Hepatocyte (in vitro differentiated cells): ENCODE measurements at regions not wholly inside any gene's neighbourhood (a gene's known extent, or its start where the extent isn't known, plus 50 kb on each side); places are given as distances from the start of the nearest gene placed in this dataset.
A peak's percentile ranks its signal among the peaks of the same experiment; 100 is the strongest.

Source experiments
- DNase-seq: peaks from one replicate; pipeline ENCODE4 v3.0.0-alpha.2; 2016; ENCODE audit warnings: low spot score
- H2AFZ ChIP-seq: fragments of 200-600 bp; sonication (generic); 2 replicates; pipeline ENCODE4 v1.6.0; 2016; ENCODE audit warnings: antibody characterized with exemption, mild to moderate bottlenecking
- H3K27ac ChIP-seq: fragments of 200-600 bp; sonication (generic); 2 replicates; pipeline ENCODE4 v1.5.1; 2016; ENCODE audit warnings: mild to moderate bottlenecking
- H3K27me3 ChIP-seq: fragments of 200-600 bp; sonication (generic); 2 replicates; pipeline ENCODE4 v1.6.1; 2016
- H3K36me3 ChIP-seq: fragments of 200-600 bp; sonication (generic); replicated peaks from 2 replicates; pipeline ENCODE4 v1.5.1; 2016; ENCODE audit warnings: low read depth; ENCODE audit not compliant: insufficient read depth
- H3K4me1 ChIP-seq: fragments of 200-600 bp; sonication (generic); 2 replicates; pipeline ENCODE4 v1.5.1; 2016; ENCODE audit warnings: mild to moderate bottlenecking, moderate library complexity; ENCODE audit not compliant: insufficient read depth
- H3K4me2 ChIP-seq: fragments of 200-600 bp; sonication (generic); 2 replicates; pipeline ENCODE4 v1.6.0; 2016
- H3K4me3 ChIP-seq: fragments of 200-600 bp; sonication (generic); 2 replicates; pipeline ENCODE4 v1.5.1; 2016; ENCODE audit warnings: mild to moderate bottlenecking
- H3K79me2 ChIP-seq: fragments of 200-600 bp; sonication (generic); 2 replicates; pipeline ENCODE4 v1.6.0; 2017; ENCODE audit warnings: mild to moderate bottlenecking
- H3K9me2 ChIP-seq: fragments of 200-600 bp; sonication (generic); replicated peaks from 2 replicates; pipeline ENCODE4 v1.6.0; 2017; ENCODE audit warnings: mild to moderate bottlenecking; ENCODE audit not compliant: insufficient read depth
- H3K9me3 ChIP-seq: fragments of 200-600 bp; sonication (generic); 2 replicates; pipeline ENCODE4 v1.5.1; 2016; ENCODE audit warnings: low read depth, mild to moderate bottlenecking
- H4K20me1 ChIP-seq: fragments of 200-600 bp; sonication (generic); 2 replicates; pipeline ENCODE4 v1.6.0; 2016; ENCODE audit warnings: mild to moderate bottlenecking; ENCODE audit not compliant: insufficient read depth, poor library complexity, severe bottlenecking
- CTCF ChIP-seq: fragments of 200-600 bp; sonication (generic); IDR thresholded peaks from 2 replicates; pipeline ENCODE4 v1.5.1; 2016; ENCODE audit warnings: antibody characterized with exemption, mild to moderate bottlenecking; ENCODE audit not compliant: poor library complexity
- EZH2 ChIP-seq: fragments of 200-600 bp; sonication (generic); IDR thresholded peaks from 2 replicates; pipeline ENCODE4 v1.6.1; 2016; ENCODE audit warnings: antibody characterized with exemption, mild to moderate bottlenecking, borderline replicate concordance
- EZH2phosphoT487 ChIP-seq: fragments of 200-600 bp; sonication (generic); IDR thresholded peaks from one replicate; pipeline ENCODE4 v1.6.1; 2018; ENCODE audit warnings: antibody characterized with exemption, mild to moderate bottlenecking, low read depth, moderate library complexity; ENCODE audit not compliant: unreplicated experiment, severe bottlenecking
- WGBS: methylation state at CpG from one replicate; pipeline ENCODE4 v1.1.6; 2016; ENCODE audit warnings: low lambda C conversion rate; ENCODE audit errors: missing lambda C conversion rate; 5-methylcytosine and 5-hydroxymethylcytosine counted together

GRCh38 chr13:48864100-48864499 is 111.6 kb upstream of the FNDC3A start:
- no peak for TF ChIP-seq CTCF
- no peak for TF ChIP-seq EZH2
- no peak for TF ChIP-seq EZH2phosphoT487
- H3K79me2 ChIP-seq, result no peaks in the 10 kb centered on the region
- no peaks in the 10 kb centered on the region for H3K9me2 ChIP-seq
- H3K27ac ChIP-seq, result no peak overlapping the region
- H3K4me1 ChIP-seq, result peaks cover 2% of the 10 kb centered on the region
- H3K9me3 ChIP-seq, result no peaks in the 10 kb centered on the region
- H3K27me3 ChIP-seq, result no peaks in the 10 kb centered on the region
- H3K4me2 ChIP-seq, result no peak overlapping the region
- H2AFZ ChIP-seq, result no peak overlapping the region
- DNase-seq, result no peak
- no peaks in the 10 kb centered on the region for H4K20me1 ChIP-seq
- H3K36me3 ChIP-seq, result no peaks in the 10 kb centered on the region
- H3K4me3 ChIP-seq, result no peak overlapping the region

GRCh38 chr13:48866249-48866648 is 109.5 kb upstream of the FNDC3A start:
- no peaks in the 10 kb centered on the region for H4K20me1 ChIP-seq
- 30% methylated on average over 6 of the region's 6 CpGs for WGBS
- H3K4me2 ChIP-seq, result no peak overlapping the region
- H3K4me1 ChIP-seq, result peaks cover 2% of the 10 kb centered on the region
- H3K4me3 ChIP-seq, result no peak overlapping the region
- no peaks in the 10 kb centered on the region for H3K79me2 ChIP-seq
- H2AFZ ChIP-seq, result no peak overlapping the region
- no peaks in the 10 kb centered on the region for H3K9me3 ChIP-seq
- no peaks in the 10 kb centered on the region for H3K9me2 ChIP-seq
- H3K27ac ChIP-seq, result no peak overlapping the region
- no peaks in the 10 kb centered on the region for H3K27me3 ChIP-seq
- no peaks in the 10 kb centered on the region for H3K36me3 ChIP-seq
- DNase-seq, result no peak
- TF ChIP-seq CTCF (no peak), EZH2 (no peak), EZH2phosphoT487 (no peak)

- Histone ChIP-seq H4K20me1 (no peaks in the 10 kb centered on the region), H3K27me3 (peaks cover 26% of the 10 kb centered on the region), H3K36me3 (no peaks in the 10 kb centered on the region), H3K79me2 (no peaks in the 10 kb centered on the region), H3K9me3 (no peaks in the 10 kb centered on the region), H3K9me2 (no peaks in the 10 kb centered on the region), H2AFZ (no peak overlapping the region), H3K4me3 (no peak overlapping the region), H3K4me2 (no peak overlapping the region), H3K27ac (no peak overlapping the region), H3K4me1 (peaks cover 6% of the 10 kb centered on the region)
- no peak for TF ChIP-seq EZH2
- TF ChIP-seq CTCF, result no peak
- no peak for TF ChIP-seq EZH2phosphoT487
- no peak for DNase-seq
- 66% methylated on average over 1 of the region's 1 CpG for WGBS
Measured at GRCh38 chr13:48873081-48873480, 102.6 kb upstream of the FNDC3A start.

- no peaks in the 10 kb centered on the region for H4K20me1 ChIP-seq
- TF ChIP-seq CTCF (peak; percentile 2), EZH2phosphoT487 (no peak)
- no peak for DNase-seq
- peaks cover 6% of the 10 kb centered on the region for H3K4me1 ChIP-seq
- H3K9me2 ChIP-seq, result no peaks in the 10 kb centered on the region
- WGBS, result 30% methylated on average over 2 of the region's 2 CpGs
- H3K4me2 ChIP-seq, result no peak overlapping the region
- H3K9me3 ChIP-seq, result no peaks in the 10 kb centered on the region
- no peaks in the 10 kb centered on the region for H3K36me3 ChIP-seq
- H3K27me3 ChIP-seq, result peaks cover 26% of the 10 kb centered on the region
- H3K4me3 ChIP-seq, result no peak overlapping the region
- no peaks in the 10 kb centered on the region for H3K79me2 ChIP-seq
- H2AFZ ChIP-seq, result no peak overlapping the region
- H3K27ac ChIP-seq, result no peak overlapping the region
Measured at GRCh38 chr13:48873587-48873986, 102.1 kb upstream of the FNDC3A start.
